Renal cortical epithelial cell (primary cell): ENCODE measurements at regions not wholly inside any gene's neighbourhood (a gene's known extent, or its start where the extent isn't known, plus 50 kb on each side); places are given as distances from the start of the nearest gene placed in this dataset.
"Not testable (repeated sequence)": the region's sequence is repeated elsewhere in the genome, so short reads cannot be mapped to it uniquely, and the experiment has no call there.

Experiments used
- DNase-seq: peaks from one replicate; pipeline ENCODE4 v3.0.0-alpha.2; 2011; ENCODE audit warnings: low read depth

DNA sequence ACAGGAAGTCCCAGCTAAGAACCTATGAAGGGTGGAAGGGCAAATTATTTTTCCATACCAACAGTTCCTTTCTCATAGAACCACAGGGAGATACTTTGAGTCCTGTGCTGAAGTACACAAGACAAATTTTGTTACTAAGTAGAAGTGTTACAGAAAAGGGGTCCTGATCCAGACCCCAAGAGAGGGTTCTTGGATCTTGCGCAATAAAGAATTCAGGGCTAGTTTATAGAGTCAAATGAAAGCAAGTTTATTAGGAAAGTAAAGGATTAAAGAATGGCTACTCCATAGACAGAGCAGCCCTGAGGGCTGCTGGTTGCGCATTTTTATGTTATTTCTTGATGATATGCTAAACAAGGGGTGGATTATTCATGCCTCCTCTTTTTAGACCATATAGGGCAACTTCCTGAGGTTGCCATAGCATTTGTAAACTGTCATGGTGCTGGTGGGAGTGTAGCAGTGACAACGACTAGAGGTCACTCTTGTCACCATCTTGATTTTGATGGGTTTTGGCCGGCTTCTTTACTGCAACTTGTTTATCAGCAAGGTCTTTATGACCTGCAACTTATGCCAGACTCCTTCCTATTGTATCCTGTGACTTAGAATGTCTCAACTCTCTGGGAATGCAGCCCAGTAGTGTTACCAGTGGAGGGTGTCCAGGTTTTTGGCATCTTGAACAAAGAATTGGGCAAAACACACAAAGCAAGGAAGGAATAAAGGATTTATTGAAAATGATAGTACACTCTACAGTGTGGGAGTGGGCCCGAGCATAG, 409.4 kb downstream of the SH2D4B start:
- DNase-seq, result no peak

DNA sequence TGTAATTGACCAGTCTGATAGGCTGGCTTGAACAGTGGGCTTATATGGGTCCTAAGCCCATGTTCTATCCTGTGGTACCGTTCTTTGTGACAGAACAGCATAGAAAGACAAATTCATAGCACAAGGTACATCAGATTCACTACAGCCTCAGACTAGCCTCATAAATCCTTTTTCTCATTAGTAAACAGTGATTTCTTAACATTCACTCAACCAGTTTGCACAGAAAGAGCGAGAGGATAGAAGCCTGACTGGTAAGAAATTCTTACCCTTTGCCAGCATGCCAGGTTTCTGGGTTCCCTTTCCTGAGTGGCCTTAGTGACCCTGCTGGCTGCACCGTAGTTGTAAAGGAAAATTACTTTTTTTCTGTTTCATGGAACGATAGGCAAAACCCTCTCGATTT, 412.1 kb downstream of the SH2D4B start:
- no peak for DNase-seq

GRCh38 chr10:80952436-80952835, 414.7 kb downstream of the SH2D4B start:
- DNase-seq, result no peak

DNA sequence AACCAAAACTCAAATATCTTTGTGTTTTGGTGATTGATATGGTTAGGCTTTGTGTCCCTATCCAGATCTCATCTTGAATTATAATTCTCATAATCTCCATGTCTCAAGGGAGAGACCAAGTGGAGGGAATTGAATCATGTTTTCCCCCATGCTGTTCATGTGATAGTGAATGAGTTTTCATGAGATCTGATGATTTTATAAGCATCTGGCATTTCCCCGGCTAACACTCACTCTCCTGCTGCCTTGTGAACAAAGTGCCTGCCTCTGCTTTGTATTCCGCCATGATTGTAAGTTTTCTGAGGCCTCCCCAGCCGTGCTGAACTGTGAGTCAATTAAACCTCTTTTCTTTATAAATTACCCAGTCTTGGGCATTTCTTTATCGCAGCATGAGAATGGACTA, 419.5 kb downstream of the SH2D4B start:
- DNase-seq, result no peak

- no peak for DNase-seq
These were observed 426.5 kb downstream of the SH2D4B start for GRCh38 chr10:80964179-80964578.

- no peak for DNase-seq
These were observed 427.4 kb downstream of the SH2D4B start for GRCh38 chr10:80964955-80965614.

- no peak for DNase-seq
These were observed 428.8 kb downstream of the SH2D4B start for GRCh38 chr10:80966326-80966986.

DNA sequence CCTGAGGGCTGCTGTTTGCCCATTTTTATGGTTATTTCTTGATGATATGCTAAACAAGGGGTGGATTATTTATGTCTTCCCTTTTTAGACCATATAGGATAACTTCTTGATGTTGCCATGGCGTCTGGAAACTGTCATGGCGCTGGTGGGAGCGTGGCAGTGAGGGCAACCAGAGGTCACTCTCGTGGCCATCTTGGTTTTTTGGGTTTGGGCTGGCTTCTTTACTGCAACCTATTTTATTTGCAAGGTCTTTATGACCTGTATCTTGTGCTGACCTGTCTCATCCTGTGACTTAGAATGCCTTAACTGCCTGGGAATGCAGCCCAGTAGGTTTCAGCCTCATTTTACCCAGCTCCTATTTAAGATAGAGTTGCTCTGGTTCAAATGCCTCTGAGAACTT, 429.7 kb downstream of the SH2D4B start:
- DNase-seq, result not testable (repeated sequence)

- DNase-seq, result no peak
These were observed 431.2 kb downstream of the SH2D4B start for GRCh38 chr10:80968903-80969302.

GRCh38 chr10:80971461-80971860, 433.8 kb downstream of the SH2D4B start:
- DNase-seq, result no peak

GRCh38 chr10:80976658-80977057, 439.0 kb downstream of the SH2D4B start:
- DNase-seq, result no peak

GRCh38 chr10:80985102-80985501, 447.4 kb downstream of the SH2D4B start:
- no peak for DNase-seq

DNA sequence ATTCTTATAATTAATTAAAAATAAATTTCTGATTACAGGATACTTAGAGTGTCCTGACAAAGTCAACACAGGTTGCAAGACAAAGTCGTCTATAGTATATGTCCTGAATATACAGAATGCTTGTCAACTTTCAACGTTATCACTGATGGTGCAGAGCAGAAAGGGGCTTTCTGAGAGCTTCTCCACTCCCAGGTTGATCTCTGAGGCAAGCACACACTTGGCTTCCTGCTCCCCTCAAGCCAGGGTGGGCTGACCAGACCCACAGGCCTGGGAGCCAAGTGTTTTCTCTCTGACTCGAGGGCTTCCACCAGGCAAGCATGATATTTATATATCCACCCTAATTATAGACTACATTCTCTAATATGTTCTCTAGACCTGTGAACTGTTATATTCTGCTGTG, 448.9 kb downstream of the SH2D4B start:
- no peak for DNase-seq

GRCh38 chr10:80988755-80989154, 451.1 kb downstream of the SH2D4B start:
- no peak for DNase-seq

GRCh38 chr10:80996615-80997193, 459.0 kb downstream of the SH2D4B start:
- DNase-seq, result no peak

DNA sequence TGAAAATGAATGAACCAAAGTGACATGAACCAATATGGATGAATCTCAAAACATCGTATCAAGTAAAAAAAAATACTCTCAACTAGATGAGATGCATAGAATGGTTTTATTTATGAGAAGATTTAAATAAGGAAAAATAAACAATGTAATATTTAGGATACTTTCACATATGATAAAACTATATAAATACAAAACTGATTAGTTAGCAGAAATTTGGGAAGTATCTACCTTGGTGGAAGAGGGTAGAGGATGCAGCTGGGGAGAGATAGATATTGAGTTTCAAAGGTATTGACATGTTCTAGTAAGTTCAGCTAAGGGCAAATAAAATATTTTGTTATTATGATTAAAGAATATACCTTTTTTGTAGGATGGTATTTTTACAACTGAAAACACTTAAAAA, 463.1 kb downstream of the SH2D4B start:
- DNase-seq, result no peak

GRCh38 chr10:81002382-81002781, 464.7 kb downstream of the SH2D4B start:
- DNase-seq, result no peak

DNA sequence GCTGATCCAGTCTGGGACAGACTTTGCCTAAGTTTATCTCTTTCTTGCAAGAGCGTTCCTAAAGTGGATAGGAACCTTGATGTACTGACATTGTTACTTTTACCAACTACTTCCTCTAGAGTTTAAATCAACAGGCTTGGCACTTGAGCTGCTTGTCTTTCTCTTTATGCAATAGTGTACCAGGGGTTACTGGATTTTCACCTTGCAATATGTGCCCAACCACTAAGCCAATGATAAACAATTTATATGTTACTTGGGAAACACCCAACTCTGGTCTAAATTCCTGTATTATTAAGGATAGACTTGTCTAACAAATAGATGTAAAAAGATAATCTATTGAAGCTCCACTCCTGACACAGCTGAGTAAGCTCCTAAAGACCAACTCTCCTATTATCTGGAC, 470.2 kb downstream of the SH2D4B start:
- DNase-seq, result no peak

GRCh38 chr10:81008726-81009125, 471.0 kb downstream of the SH2D4B start:
- no peak for DNase-seq

- no peak for DNase-seq
These were observed 471.6 kb downstream of the SH2D4B start for GRCh38 chr10:81009296-81009695.

- no peak for DNase-seq
These were observed 476.1 kb downstream of the SH2D4B start for GRCh38 chr10:81013771-81014170.

DNA sequence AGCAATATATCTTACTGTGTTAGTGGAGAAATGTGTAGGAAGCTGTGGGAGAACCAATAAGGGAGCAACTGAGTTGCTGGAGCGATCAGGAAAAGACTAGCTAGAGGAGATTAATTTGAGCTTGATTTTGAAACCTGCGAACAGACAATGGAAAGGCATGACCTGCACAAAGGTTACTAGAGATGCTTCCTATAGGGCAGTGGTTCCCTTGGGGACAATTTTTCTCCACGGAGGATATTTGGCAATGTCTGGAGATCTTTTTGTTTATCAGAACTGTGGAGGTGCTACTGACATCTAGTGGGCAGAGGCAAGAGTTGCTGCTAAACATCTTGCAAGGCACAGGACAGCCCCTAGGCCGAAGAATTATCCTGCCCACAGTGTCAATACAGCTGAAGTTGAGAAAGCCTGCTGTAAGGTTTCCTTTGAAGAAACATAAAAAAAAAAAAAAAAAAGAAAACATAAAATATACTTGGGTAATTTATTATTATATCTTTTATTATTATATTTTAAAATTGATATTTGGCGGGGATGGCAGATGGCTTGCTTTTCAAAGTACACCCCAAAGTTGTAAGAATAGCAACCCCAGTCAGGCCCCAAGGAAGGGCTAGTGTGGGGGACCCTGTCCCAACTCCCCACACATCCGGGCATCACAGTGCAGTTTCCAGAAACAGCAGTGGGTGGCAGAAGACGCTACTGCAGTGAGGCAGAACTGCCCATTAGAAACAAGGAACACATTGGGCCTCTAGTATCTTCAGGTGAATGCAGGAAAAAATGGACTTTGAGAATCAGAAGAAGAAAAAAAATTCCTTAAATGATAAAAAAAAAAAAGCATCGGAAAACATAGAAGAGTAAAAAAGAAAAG, 481.6 kb downstream of the SH2D4B start:
- peak; percentile 63 for DNase-seq
